EL (cell line): ENCODE measurements at regions not wholly inside any gene's neighbourhood (a gene's known extent, or its start where the extent isn't known, plus 50 kb on each side); places are given as distances from the start of the nearest gene placed in this dataset.
"Not testable (repeated sequence)": the region's sequence is repeated elsewhere in the genome, so short reads cannot be mapped to it uniquely, and the experiment has no call there.

Experiments
- DNase-seq: peaks from one replicate; pipeline ENCODE4 v3.0.0-alpha.2; 2016

DNA sequence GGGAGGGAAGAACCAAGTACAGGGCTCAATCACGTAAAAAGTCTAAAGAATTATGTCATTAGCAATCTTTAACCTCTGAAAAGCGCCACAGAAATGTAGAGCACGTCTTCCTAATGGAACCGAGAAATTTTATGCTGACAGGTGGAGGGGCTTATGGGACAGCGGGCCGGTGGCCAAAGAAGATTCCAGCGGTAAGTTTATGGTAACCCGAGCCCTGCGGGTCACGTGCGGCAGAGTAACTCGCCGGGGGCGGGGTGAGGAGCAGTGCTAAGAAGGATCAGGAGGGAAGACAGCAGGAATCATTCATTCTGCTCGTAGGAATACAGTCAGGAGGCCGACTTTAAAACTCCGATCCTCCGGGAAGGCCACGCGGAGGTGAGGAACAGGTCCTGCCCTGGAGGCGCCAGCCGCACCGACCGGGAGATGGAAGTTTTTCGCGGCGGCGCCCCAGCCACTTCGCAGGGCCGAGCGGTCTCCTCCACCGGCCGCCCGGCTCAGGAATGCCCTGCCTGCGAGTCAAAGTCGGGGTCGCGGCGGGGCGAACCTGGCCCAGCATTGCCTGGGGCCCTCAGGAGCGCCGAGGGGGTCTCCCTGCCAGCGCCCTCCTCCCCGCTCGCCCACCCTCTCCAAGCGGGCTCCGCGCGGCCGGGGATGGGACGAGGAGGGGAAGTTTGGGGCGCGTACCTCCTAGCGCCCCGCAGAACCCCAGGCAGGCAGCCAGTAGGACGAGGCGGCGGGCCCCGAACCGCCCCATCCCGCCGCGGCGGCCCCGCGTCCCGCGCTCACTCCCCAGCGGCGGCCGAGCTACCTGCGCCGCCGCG, 101.8 kb downstream of the ESM1 start:
- DNase-seq, result peak; percentile 67

DNA sequence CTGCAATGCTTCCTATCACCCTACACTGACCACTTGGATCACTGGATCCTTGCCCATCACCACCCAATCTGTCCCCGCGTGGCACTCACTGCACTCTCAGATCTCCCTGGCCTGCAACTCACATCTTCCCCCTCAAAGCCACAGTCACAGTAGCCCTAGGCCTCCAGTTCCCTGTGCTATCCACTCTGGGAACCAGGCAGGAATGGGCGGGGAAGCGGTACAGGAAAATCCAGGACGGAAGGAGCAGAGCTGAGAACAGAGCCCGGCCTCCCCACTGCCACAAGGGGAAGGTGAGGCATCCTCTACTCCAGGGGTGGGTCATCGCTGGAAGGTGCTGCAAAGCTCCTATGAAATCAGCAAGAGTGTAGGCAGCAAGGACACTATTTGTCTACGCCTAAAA, 102.6 kb downstream of the ESM1 start:
- no peak for DNase-seq

DNA sequence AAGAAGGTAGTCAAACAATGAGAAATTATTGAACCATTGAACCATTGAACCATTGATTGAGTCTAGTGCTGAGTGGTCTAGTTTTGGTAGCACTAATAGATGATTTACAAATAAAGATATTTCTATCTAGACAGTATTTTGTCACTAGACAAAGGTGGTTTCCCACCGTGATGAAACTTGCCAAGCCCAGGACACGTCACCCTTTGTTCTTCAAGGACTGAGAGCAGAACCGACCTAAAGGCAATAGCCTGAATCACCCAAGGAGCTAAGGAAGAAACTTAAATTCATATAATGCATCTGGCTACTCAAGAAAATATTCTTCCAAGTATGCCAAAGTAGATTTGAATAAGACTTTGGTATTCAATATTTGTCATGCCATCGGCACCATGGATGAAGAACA, 103.3 kb downstream of the ESM1 start:
- DNase-seq, result no peak

GRCh38 chr5:54881286-54882005, 103.9 kb downstream of the ESM1 start:
- no peak for DNase-seq

DNA sequence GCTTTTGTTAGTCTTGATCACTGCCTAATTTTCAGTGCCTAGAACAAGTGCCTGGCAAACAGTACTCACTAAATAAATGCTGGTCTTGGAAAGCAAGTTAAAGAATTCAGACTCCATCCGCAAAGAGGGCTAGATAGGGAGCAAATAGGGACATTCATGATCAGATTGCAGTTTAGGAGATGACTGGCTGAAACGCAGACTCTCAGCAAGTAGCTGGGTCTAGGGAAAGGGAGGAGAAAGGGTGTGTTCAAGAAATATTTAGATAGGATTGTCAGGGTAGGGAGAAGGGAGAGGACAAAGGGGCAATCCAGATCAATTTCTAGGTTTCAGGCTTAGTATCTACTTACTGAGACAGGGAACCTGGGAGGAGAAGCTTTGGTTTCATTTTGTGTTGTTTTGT, 108.4 kb downstream of the ESM1 start:
- no peak for DNase-seq

DNA sequence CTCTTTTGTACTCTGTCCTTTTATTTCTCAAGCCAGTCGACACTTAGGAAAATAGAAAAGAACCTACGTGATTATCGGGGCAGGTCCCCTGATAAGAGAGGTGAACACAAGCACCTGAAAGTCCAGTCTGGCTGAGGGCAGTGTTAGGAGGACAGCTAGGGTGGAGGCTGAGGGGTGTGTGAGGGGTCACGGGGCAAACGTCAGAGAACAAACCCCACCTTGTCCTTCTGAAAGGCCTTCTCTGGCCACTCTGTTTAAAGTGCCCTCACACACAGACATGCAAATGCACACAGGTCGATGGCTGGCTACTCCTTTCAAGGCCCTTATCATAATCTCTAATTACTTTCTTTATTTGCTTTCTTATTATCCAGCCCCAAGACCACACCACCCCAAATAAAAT, 108.8 kb downstream of the ESM1 start:
- no peak for DNase-seq

DNA sequence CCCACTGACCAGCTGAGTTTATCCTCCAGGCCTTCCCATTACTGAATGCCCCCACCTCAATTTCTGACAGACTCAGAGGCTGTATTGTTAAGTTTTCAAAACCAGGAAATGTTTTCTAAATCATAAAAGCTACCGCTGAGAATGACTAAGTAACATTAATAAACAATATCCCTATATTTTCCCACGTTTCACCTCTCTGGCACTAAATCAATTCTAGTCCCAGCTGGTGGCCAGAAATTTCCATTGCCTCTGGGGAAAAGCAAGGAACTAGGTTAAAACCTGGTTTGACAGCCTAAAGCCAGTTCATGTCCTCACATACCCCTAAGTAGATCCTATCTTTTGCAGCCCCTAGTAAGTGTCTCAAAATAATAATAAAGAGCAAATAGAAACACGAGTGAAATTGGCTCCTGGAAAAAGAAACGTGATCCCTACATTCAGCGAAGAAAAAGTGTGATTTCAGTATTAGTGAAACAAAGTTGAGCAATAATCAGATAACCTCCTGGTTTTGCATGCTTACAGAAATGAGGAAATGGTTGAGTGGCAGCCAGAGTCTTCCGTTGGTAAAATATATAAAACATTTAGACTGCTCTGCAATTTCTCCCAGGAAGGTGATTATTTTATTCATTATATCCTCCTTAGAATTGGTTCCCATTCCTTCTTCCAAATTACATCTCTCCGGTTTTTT, 110.9 kb downstream of the ESM1 start:
- no peak for DNase-seq

DNA sequence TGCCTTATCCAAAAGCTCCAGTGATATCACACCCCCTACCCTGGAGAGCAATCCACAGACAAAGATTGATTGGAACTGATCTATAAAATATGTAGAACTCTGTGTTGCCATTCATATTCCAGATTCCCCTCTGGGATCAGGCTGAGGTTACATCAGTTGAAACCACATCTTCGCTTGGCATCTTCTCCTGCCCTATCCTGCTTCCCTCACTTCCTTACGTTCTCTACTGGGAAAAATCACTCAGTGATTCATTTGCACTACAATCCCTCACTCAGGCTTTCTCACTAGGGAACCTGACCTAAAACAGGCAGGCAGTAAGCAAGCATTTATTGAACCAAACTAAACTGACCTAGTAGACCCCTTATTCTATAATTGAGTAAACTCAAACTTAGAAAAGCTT, 111.7 kb downstream of the ESM1 start:
- no peak for DNase-seq

DNA sequence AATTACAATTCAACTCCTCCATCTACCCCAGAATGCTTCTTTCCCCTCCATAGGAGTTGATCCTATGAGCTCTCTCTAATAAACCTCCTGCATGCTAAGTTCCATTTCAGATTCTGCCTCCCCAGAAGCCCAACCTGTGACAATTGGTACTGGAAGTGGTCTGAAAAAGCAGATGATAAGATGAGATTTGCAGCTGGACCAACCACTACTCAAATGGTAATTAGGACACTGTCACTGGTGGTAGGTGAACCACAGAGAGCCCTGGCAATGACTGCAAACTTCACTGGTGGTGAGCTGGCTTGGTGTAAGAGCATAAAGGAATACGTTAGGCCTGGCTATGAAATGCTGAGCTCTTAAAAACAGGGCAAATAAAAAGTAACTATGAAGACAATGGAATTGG, 112.6 kb downstream of the ESM1 start:
- DNase-seq, result no peak

GRCh38 chr5:54870271-54870670, 115.1 kb downstream of the ESM1 start:
- DNase-seq, result no peak

DNA sequence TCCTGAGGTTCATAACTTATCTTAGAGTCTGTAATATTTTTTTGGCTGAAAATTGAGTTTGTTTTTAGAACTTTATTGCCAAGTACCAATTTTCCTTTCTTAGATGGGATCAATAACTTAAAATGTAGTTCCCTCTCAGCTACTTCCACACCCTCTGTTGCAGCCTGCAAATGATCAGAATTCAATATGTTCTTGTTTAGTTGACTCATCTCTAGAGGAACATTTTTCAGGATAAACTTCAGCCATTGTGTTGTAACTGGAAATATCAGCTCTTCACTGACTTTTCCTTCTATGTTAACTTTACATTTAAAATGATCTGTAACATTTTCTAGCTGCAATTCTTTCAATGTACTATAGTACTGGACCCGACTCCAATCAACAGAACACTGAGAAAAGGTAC, 115.7 kb downstream of the ESM1 start:
- DNase-seq, result no peak

DNA sequence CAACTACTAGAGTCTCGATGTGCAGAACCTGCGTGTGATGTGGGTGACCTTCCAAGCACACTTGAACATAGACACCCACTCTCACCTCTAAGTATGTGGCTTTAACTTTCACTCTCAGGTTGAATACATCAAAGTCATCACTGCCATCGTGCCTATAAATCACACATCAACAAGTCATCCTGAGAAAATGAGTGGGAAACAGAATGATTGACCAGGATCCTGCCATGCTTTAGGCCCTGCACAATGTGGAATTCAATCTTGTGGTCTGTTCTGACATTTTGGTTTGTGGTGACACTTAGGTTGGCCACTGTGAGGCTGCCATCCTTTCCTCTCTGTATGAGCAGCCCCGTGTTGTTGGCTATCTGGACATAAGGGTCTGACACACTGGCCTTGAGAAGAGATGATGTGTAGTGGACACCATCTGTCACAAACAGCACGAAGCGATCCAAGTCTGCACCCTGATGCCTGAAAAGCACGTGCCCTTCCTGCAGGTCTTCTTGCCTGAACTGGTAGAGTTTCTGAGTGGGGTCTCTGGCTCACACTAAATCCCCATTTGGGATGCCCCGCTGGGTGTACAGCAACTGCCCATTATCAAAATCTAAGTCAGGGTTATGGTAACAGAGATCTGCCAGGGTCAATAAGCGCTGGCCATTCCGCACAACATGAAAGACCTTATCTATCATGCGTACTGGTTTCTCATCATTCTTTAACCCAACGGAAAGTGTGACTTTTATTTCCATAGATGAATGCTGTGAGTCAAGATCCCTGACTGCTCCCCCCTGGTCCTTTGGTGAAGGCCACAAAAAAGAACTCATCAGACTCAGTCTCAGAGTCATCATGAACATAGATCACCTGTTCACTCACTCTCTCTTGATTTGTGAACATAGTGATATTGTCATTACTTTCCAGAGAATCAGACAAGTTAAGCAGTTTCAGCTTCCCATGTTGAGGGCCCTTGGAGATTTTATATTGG, 116.6 kb downstream of the ESM1 start:
- no peak for DNase-seq

DNA sequence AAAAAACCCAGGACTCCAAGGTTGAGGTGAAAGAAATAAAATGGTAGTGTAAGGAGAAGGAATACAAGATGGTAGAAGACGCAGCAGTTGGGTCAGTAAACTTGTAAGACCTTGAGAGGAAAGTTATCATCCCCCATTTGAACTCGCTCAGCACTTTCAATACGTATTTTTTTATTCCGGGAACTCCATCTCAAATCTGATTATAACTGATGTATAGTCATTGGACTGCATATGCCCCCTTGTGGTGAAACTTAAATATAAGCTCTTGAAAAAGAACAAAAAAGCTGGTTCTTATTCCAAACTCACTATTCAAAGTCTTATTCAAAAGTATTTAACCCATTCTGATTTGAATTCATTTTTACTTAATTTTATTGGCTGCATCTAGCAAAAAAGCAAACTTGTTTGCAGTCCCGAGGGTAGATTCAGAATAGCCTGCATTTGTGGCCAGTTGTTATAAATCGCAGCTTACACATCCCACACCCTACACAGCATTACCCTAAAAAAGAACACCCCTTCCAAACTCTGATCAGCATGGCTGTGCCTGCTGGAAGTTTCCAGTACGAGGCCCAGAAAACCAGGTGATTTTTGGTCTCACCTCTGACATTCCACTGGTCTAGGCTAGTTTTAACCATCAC, 118.0 kb downstream of the ESM1 start:
- DNase-seq, result peak; percentile 56

DNA sequence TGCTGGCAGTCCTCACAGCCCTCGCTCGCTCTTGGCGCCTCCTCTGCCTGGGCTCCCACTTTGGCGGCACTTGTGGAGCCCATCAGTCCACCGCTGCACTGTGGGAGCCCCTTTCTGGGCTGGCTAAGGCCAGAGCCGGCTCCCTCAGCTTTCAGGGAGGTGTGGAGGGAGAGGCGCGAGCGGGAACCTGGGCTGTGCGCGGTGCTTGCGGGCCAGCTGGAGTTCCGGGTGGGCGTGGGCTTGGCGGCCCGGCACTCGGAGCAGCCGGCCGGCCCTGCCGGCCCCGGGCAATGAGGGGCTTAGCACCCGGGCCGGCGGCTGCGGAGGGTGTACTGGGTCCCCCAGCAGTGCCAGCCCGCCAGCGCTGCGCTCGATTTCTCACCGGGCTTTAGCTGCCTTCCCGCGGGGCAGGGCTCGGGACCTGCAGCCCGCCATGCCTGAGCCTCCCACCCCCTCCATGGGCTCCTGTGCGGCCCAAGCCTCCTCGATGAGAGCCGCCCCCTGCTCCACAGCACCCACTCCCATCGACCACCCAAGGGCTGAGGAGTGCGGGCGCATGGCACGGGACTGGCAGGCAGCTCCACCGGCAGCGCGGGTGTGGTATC, 120.4 kb downstream of the ESM1 start:
- not testable (repeated sequence) for DNase-seq

- DNase-seq, result no peak
Measured at GRCh38 chr5:54862036-54862435, 123.4 kb downstream of the ESM1 start.

- DNase-seq, result peak; percentile 48
Measured at GRCh38 chr5:54861212-54861894, 124.0 kb downstream of the ESM1 start.

DNA sequence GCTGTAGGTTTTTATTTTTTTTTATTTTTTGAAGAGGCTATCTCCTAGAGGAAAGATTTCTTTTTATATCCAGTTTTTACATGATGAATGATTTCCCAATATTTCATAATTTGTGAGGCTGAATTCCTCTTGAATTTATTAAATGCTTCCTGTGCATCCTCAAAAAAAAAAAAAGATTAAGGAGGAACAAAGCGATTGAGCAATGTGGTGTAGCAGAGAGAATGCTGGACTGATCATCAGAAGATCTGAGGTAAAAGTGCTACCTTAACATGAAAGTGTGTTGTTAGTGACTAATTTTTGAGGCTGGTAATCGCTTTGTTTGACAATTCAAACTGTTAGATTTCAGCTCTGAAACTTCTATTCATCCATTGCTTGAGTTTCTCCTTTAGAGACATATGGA, 125.1 kb downstream of the ESM1 start:
- no peak for DNase-seq

- DNase-seq, result no peak
Measured at GRCh38 chr5:54859316-54859715, 126.1 kb downstream of the ESM1 start.

GRCh38 chr5:54854883-54855581, 130.4 kb downstream of the ESM1 start:
- no peak for DNase-seq

GRCh38 chr5:54852007-54852406, 133.4 kb downstream of the ESM1 start:
- no peak for DNase-seq
